HEK293 (cell line): ENCODE measurements at regions not wholly inside any gene's neighbourhood (a gene's known extent, or its start where the extent isn't known, plus 50 kb on each side); places are given as distances from the start of the nearest gene placed in this dataset.

ENCODE experiments used
- CTCF ChIA-PET: fragments of 350-600 bp; formaldehyde crosslinking; extraction: SDS; loops from one replicate; lab custom pipeline; 2021; ENCODE audit warnings: antibody characterized with exemption; lab: Yijun Ruan, JAX
- POLR2A ChIA-PET: fragments of 300-600 bp; formaldehyde crosslinking; extraction: SDS; loops from one replicate; lab custom pipeline; 2020; ENCODE audit warnings: antibody characterized with exemption, inconsistent platforms; lab: Yijun Ruan, JAX
- H3K27ac ChIP-seq: fragments of 200-500 bp; sonication (Bioruptor generic); 2 replicates; pipeline ENCODE4 v1.5.1; 2014; ENCODE audit warnings: low read depth, low read length, control low read depth, inconsistent platforms; ENCODE audit errors: extremely low read depth
- H3K36me3 ChIP-seq, 2 experiments: fragments of 200-500 bp in 1 of 2; sonication (Bioruptor generic) in 1 of 2; 1 replicate in 1 of 2; 2 replicates in 1 of 2; pipeline ENCODE4 v1.5.1; 2014 to 2017; ENCODE audit warnings: inconsistent platforms in 2 of 2, low read length in 2 of 2; ENCODE audit not compliant: control insufficient read depth in 2 of 2, insufficient read depth in 1 of 2
- H3K4me1 ChIP-seq: fragments of 200-500 bp; sonication (Bioruptor generic); 2 replicates; pipeline ENCODE4 v1.5.1; 2014; ENCODE audit warnings: mild to moderate bottlenecking, low read length, inconsistent platforms; ENCODE audit not compliant: control insufficient read depth, insufficient read depth
- H3K4me3 ChIP-seq: 2 replicates; pipeline ENCODE4 v1.5.1; 2011; ENCODE audit warnings: low read depth, mild to moderate bottlenecking, control low read depth, low read length, moderate library complexity
- H3K9me3 ChIP-seq: fragments of 200-500 bp; sonication (Bioruptor generic); 2 replicates; pipeline ENCODE4 v1.5.1; 2014; ENCODE audit warnings: low read depth, low read length, inconsistent platforms; ENCODE audit not compliant: control insufficient read depth, insufficient read depth
- BCL11A ChIP-seq: fragments of 450-650 bp; formaldehyde crosslinking; IDR thresholded peaks from 2 replicates; pipeline ENCODE4 v1.5.1; 2016; ENCODE audit warnings: low read depth, missing biosample characterization, missing genetic modification characterization
- MZF1 ChIP-seq: fragments of 450-650 bp; formaldehyde crosslinking; IDR thresholded peaks from 2 replicates; pipeline ENCODE4 v1.5.1; 2017; ENCODE audit warnings: missing biosample characterization, missing genetic modification characterization, borderline replicate concordance
- REPIN1 ChIP-seq: fragments of 450-650 bp; formaldehyde crosslinking; IDR thresholded peaks from 2 replicates; pipeline ENCODE4 v1.5.1; 2017; ENCODE audit warnings: missing biosample characterization, missing genetic modification characterization, low read depth
- SCRT2 ChIP-seq: fragments of 450-650 bp; formaldehyde crosslinking; IDR thresholded peaks from 2 replicates; pipeline ENCODE4 v1.5.1; 2016; ENCODE audit warnings: missing biosample characterization, missing genetic modification characterization
- ZBTB20 ChIP-seq: fragments of 450-650 bp; formaldehyde crosslinking; IDR thresholded peaks from 2 replicates; pipeline ENCODE4 v1.5.1; 2016; ENCODE audit warnings: missing biosample characterization, missing genetic modification characterization
- ZNF16 ChIP-seq: fragments of 450-650 bp; formaldehyde crosslinking; IDR thresholded peaks from 2 replicates; pipeline ENCODE4 v1.5.1; 2016; ENCODE audit warnings: low read depth, missing biosample characterization, missing genetic modification characterization
- ZNF24 ChIP-seq: fragments of 450-650 bp; formaldehyde crosslinking; IDR thresholded peaks from 2 replicates; pipeline ENCODE4 v1.5.1; 2016; ENCODE audit warnings: missing biosample characterization, missing genetic modification characterization
- ZNF274 ChIP-seq, 2 experiments: fragments of 200-500 bp in 1 of 2; fragments of 450-650 bp in 1 of 2; sonication (Bioruptor generic) in 1 of 2; formaldehyde crosslinking in 1 of 2; IDR thresholded peaks; 2 replicates each; pipeline versions ENCODE4 v1.5.1 to v1.6.1; 2014 to 2016; ENCODE audit warnings: borderline replicate concordance in 1 of 2, inconsistent platforms in 1 of 2, low read length in 1 of 2, missing biosample characterization in 1 of 2, missing genetic modification characterization in 1 of 2
- ZNF621 ChIP-seq: fragments of 450-650 bp; formaldehyde crosslinking; IDR thresholded peaks from 2 replicates; pipeline ENCODE4 v1.5.1; 2017; ENCODE audit warnings: missing biosample characterization, missing genetic modification characterization
- ZNF624 ChIP-seq: fragments of 450-650 bp; formaldehyde crosslinking; IDR thresholded peaks from 2 replicates; pipeline ENCODE4 v1.5.1; 2017; ENCODE audit warnings: missing biosample characterization, missing genetic modification characterization
- ZNF664 ChIP-seq: fragments of 450-650 bp; formaldehyde crosslinking; IDR thresholded peaks from 2 replicates; pipeline ENCODE4 v1.5.1; 2016; ENCODE audit warnings: missing biosample characterization, missing genetic modification characterization
- ZNF701 ChIP-seq: fragments of 450-650 bp; formaldehyde crosslinking; IDR thresholded peaks from 2 replicates; pipeline ENCODE4 v1.5.1; 2016; ENCODE audit warnings: missing biosample characterization, missing genetic modification characterization
- TF ChIP-seq, protein P1 (sequence below): fragments of 450-650 bp; formaldehyde crosslinking; IDR thresholded peaks from 2 replicates; pipeline ENCODE4 v1.5.1; 2016; ENCODE audit warnings: missing biosample characterization, missing genetic modification characterization
- TF ChIP-seq, protein P2 (sequence below): fragments of 450-650 bp; formaldehyde crosslinking; IDR thresholded peaks from 2 replicates; pipeline ENCODE4 v1.5.1; 2017; ENCODE audit warnings: missing biosample characterization, missing genetic modification characterization
- TF ChIP-seq, protein P3 (sequence below): fragments of 450-650 bp; formaldehyde crosslinking; IDR thresholded peaks from 2 replicates; pipeline ENCODE4 v1.5.0; 2017; ENCODE audit warnings: missing biosample characterization, missing genetic modification characterization, borderline replicate concordance
- TF ChIP-seq, protein P4 (sequence below): fragments of 450-650 bp; formaldehyde crosslinking; IDR thresholded peaks from 2 replicates; pipeline ENCODE4 v1.5.1; 2017; ENCODE audit warnings: missing biosample characterization, missing genetic modification characterization
- TF ChIP-seq, protein P5 (sequence below): fragments of 450-650 bp; formaldehyde crosslinking; conservative IDR thresholded peaks from 2 replicates; pipeline ENCODE4 v1.5.1; 2016; ENCODE audit warnings: low read depth, missing biosample characterization, missing genetic modification characterization
- TF ChIP-seq, protein P6 (sequence below): fragments of 450-650 bp; formaldehyde crosslinking; IDR thresholded peaks from 2 replicates; pipeline ENCODE4 v1.5.1; 2017; ENCODE audit warnings: missing biosample characterization, missing genetic modification characterization

DNA sequence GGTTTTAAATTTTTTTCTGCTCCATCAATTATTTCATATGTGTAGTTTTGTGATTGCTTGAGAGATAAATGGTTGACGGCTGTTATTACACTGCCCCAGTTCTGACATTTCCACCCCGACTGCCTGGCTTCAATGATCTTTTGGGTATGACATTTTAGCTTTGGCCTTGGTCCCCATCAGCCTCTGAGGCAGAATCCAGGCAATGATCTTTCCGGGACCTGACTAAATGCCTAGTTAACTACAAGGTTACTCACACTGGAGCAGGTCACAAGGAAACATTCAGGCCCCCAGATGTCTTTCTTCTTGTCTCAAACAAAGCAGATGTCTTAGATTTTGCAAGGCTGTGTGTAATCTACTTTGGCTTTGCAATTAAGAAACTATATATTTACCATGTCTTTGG, 61.1 kb upstream of the TMCO5A start:
- Histone ChIP-seq H3K4me1 (no peaks in the 10 kb centered on the region), H3K9me3 (no peaks in the 10 kb centered on the region), H3K27ac (no peak overlapping the region), H3K36me3 (no peaks in the 10 kb centered on the region), H3K4me3 (no peak overlapping the region)
- TF ChIP-seq ZNF624: no peak
- TF ChIP-seq, protein P1, sequence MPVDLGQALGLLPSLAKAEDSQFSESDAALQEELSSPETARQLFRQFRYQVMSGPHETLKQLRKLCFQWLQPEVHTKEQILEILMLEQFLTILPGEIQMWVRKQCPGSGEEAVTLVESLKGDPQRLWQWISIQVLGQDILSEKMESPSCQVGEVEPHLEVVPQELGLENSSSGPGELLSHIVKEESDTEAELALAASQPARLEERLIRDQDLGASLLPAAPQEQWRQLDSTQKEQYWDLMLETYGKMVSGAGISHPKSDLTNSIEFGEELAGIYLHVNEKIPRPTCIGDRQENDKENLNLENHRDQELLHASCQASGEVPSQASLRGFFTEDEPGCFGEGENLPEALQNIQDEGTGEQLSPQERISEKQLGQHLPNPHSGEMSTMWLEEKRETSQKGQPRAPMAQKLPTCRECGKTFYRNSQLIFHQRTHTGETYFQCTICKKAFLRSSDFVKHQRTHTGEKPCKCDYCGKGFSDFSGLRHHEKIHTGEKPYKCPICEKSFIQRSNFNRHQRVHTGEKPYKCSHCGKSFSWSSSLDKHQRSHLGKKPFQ (tag by site-specific recombination): no peak
- no peak for TF ChIP-seq ZNF621 (tag by site-specific recombination)
- TF ChIP-seq ZNF24 (tag by site-specific recombination): no peak
- no peak for TF ChIP-seq ZNF16 (tag by site-specific recombination)
- no peak for TF ChIP-seq BCL11A (tag by site-specific recombination)
- TF ChIP-seq, protein P2, sequence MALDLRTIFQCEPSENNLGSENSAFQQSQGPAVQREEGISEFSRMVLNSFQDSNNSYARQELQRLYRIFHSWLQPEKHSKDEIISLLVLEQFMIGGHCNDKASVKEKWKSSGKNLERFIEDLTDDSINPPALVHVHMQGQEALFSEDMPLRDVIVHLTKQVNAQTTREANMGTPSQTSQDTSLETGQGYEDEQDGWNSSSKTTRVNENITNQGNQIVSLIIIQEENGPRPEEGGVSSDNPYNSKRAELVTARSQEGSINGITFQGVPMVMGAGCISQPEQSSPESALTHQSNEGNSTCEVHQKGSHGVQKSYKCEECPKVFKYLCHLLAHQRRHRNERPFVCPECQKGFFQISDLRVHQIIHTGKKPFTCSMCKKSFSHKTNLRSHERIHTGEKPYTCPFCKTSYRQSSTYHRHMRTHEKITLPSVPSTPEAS (tag by site-specific recombination): no peak
- no peak for TF ChIP-seq SCRT2
- TF ChIP-seq, protein P3, sequence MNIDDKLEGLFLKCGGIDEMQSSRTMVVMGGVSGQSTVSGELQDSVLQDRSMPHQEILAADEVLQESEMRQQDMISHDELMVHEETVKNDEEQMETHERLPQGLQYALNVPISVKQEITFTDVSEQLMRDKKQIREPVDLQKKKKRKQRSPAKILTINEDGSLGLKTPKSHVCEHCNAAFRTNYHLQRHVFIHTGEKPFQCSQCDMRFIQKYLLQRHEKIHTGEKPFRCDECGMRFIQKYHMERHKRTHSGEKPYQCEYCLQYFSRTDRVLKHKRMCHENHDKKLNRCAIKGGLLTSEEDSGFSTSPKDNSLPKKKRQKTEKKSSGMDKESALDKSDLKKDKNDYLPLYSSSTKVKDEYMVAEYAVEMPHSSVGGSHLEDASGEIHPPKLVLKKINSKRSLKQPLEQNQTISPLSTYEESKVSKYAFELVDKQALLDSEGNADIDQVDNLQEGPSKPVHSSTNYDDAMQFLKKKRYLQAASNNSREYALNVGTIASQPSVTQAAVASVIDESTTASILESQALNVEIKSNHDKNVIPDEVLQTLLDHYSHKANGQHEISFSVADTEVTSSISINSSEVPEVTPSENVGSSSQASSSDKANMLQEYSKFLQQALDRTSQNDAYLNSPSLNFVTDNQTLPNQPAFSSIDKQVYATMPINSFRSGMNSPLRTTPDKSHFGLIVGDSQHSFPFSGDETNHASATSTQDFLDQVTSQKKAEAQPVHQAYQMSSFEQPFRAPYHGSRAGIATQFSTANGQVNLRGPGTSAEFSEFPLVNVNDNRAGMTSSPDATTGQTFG: no peak
- no peak for TF ChIP-seq REPIN1 (tag by site-specific recombination)
- no peak for TF ChIP-seq MZF1 (tag by site-specific recombination)
- TF ChIP-seq ZBTB20 (tag by site-specific recombination): no peak
- no peak for TF ChIP-seq ZNF274 (IDR thresholded peaks at IDR 0.05; ENCODE audit: low read length)
- no peak for TF ChIP-seq ZNF274 (tag by site-specific recombination; IDR thresholded peaks at IDR 0.05; ENCODE audit: borderline replicate concordance)
- no peak for TF ChIP-seq ZNF664 (tag by site-specific recombination)
- TF ChIP-seq, protein P4, sequence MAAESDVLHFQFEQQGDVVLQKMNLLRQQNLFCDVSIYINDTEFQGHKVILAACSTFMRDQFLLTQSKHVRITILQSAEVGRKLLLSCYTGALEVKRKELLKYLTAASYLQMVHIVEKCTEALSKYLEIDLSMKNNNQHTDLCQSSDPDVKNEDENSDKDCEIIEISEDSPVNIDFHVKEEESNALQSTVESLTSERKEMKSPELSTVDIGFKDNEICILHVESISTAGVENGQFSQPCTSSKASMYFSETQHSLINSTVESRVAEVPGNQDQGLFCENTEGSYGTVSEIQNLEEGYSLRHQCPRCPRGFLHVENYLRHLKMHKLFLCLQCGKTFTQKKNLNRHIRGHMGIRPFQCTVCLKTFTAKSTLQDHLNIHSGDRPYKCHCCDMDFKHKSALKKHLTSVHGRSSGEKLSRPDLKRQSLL: no peak
- CTCF ChIA-PET: no interaction called here
- POLR2A ChIA-PET: no interaction called here

DNA sequence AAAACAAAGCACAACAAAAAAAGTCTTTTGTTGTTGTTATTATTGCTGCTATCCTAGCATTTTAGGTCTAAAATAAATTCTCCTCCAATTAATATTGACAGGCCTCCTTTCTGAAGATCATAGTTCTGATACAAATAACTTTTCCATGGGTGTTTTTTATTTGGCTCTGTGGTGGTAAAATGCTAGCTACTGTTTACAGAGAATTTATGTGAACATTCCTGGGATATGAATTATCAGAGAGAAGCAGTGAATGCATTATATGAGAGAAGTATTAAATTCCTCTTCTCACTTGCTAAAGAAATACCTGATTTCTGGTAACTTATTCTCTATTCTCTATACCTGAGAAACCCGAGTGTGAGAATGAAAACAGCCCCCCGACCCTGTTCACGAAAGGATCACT, 57.5 kb upstream of the TMCO5A start:
- no peaks in the 10 kb centered on the region for H3K36me3 ChIP-seq
- POLR2A ChIA-PET: no interaction called here
- no peaks in the 10 kb centered on the region for H3K9me3 ChIP-seq
- no peaks in the 10 kb centered on the region for H3K4me1 ChIP-seq
- no peak overlapping the region for H3K4me3 ChIP-seq
- TF ChIP-seq, protein P5, sequence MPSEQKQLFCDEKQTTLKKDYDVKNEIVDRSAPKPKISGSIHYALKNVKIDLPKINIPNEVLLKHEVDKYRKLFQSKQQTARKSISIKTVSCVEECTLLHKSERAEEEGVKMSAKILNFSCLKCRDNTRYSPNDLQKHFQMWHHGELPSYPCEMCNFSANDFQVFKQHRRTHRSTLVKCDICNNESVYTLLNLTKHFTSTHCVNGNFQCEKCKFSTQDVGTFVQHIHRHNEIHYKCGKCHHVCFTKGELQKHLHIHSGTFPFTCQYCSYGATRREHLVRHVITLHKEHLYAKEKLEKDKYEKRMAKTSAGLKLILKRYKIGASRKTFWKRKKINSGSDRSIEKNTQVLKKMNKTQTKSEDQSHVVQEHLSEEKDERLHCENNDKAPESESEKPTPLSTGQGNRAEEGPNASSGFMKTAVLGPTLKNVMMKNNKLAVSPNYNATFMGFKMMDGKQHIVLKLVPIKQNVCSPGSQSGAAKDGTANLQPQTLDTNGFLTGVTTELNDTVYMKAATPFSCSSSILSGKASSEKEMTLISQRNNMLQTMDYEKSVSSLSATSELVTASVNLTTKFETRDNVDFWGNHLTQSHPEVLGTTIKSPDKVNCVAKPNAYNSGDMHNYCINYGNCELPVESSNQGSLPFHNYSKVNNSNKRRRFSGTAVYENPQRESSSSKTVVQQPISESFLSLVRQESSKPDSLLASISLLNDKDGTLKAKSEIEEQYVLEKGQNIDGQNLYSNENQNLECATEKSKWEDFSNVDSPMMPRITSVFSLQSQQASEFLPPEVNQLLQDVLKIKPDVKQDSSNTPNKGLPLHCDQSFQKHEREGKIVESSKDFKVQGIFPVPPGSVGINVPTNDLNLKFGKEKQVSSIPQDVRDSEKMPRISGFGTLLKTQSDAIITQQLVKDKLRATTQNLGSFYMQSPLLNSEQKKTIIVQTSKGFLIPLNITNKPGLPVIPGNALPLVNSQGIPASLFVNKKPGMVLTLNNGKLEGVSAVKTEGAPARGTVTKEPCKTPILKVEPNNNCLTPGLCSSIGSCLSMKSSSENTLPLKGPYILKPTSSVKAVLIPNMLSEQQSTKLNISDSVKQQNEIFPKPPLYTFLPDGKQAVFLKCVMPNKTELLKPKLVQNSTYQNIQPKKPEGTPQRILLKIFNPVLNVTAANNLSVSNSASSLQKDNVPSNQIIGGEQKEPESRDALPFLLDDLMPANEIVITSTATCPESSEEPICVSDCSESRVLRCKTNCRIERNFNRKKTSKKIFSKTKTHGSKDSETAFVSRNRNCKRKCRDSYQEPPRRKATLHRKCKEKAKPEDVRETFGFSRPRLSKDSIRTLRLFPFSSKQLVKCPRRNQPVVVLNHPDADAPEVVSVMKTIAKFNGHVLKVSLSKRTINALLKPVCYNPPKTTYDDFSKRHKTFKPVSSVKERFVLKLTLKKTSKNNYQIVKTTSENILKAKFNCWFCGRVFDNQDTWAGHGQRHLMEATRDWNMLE: no peak
- TF ChIP-seq, protein P6, sequence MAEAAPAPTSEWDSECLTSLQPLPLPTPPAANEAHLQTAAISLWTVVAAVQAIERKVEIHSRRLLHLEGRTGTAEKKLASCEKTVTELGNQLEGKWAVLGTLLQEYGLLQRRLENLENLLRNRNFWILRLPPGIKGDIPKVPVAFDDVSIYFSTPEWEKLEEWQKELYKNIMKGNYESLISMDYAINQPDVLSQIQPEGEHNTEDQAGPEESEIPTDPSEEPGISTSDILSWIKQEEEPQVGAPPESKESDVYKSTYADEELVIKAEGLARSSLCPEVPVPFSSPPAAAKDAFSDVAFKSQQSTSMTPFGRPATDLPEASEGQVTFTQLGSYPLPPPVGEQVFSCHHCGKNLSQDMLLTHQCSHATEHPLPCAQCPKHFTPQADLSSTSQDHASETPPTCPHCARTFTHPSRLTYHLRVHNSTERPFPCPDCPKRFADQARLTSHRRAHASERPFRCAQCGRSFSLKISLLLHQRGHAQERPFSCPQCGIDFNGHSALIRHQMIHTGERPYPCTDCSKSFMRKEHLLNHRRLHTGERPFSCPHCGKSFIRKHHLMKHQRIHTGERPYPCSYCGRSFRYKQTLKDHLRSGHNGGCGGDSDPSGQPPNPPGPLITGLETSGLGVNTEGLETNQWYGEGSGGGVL (tag by site-specific recombination): no peak
- TF ChIP-seq ZNF701 (tag by site-specific recombination): no peak
- no peak overlapping the region for H3K27ac ChIP-seq
- CTCF ChIA-PET: interaction anchor here (0.7 kb wide), 1 partner anchor 26 kb away, joined by 3 read pairs; no protein-coding TSS in a partner anchor
